Bone marrow (tissue), 2 donors: ENCODE measurements at regions not wholly inside any gene's neighbourhood (a gene's known extent, or its start where the extent isn't known, plus 50 kb on each side); places are given as distances from the start of the nearest gene placed in this dataset.

ENCODE experiments used
- DNase-seq, 2 donors: peaks; one replicate each; lab custom pipeline; 2025; lab: John Stamatoyannopoulos, UW

GRCh38 chr11:19661827-19662226 is 50.8 kb upstream of the NAV2 start:
- DNase-seq, result no peak

GRCh38 chr11:19660076-19660475 is 52.6 kb upstream of the NAV2 start:
- DNase-seq, result no peak

GRCh38 chr11:19659529-19659928 is 53.1 kb upstream of the NAV2 start:
- no peak for DNase-seq

GRCh38 chr11:19658344-19658743 is 54.3 kb upstream of the NAV2 start:
- no peak for DNase-seq

- DNase-seq, result no peak
These were observed 56.5 kb upstream of the NAV2 start for GRCh38 chr11:19656140-19656541.

- DNase-seq, result no peak
These were observed 59.8 kb upstream of the NAV2 start for GRCh38 chr11:19652623-19653375.

- no peak for DNase-seq
These were observed 61.0 kb upstream of the NAV2 start for GRCh38 chr11:19651653-19652052.

GRCh38 chr11:19651028-19651427 is 61.6 kb upstream of the NAV2 start:
- no peak for DNase-seq

- no peak for DNase-seq
These were observed 62.2 kb upstream of the NAV2 start for GRCh38 chr11:19650467-19650866.

GRCh38 chr11:19649751-19650150 is 62.9 kb upstream of the NAV2 start:
- DNase-seq, result no peak

GRCh38 chr11:19648321-19648720 is 64.3 kb upstream of the NAV2 start:
- no peak for DNase-seq

GRCh38 chr11:19647816-19648215 is 64.8 kb upstream of the NAV2 start:
- no peak for DNase-seq

- DNase-seq, result no peak
These were observed 65.7 kb upstream of the NAV2 start for GRCh38 chr11:19646921-19647320.

GRCh38 chr11:19646308-19646707 is 66.3 kb upstream of the NAV2 start:
- DNase-seq, result no peak

GRCh38 chr11:19644316-19644715 is 68.3 kb upstream of the NAV2 start:
- DNase-seq, result no peak

- no peak for DNase-seq
These were observed 70.2 kb upstream of the NAV2 start for GRCh38 chr11:19642185-19643158.

GRCh38 chr11:19639603-19640105 is 73.0 kb upstream of the NAV2 start:
- DNase-seq, result no peak

- no peak for DNase-seq
These were observed 77.3 kb upstream of the NAV2 start for GRCh38 chr11:19635332-19635731.

GRCh38 chr11:19633276-19633675 is 79.4 kb upstream of the NAV2 start:
- DNase-seq, result no peak

- no peak for DNase-seq
These were observed 80.2 kb upstream of the NAV2 start for GRCh38 chr11:19632499-19632834.

GRCh38 chr11:19631712-19632498 is 80.7 kb upstream of the NAV2 start:
- DNase-seq, result no peak

GRCh38 chr11:19628018-19628417 is 84.6 kb upstream of the NAV2 start:
- DNase-seq, result no peak
